Thyroid gland (tissue), 4 donors: ENCODE measurements at regions not wholly inside any gene's neighbourhood (a gene's known extent, or its start where the extent isn't known, plus 50 kb on each side); places are given as distances from the start of the nearest gene placed in this dataset.

Source experiments
- POLR2A ChIP-seq, 2 donors: fragments of 450-650 bp; IDR thresholded peaks; one replicate each; pipeline ENCODE4 v1.6.1; 2017; ENCODE audit warnings: antibody characterized with exemption in 2 of 2, mild to moderate bottlenecking in 2 of 2, moderate library complexity in 1 of 2
- TF ChIP-seq, protein P1 (sequence below), 6 experiments: fragments of 200-600 bp in 3 of 6; fragments of 450-650 bp in 3 of 6; sonication (generic) in 3 of 6; IDR thresholded peaks; one replicate each; pipeline ENCODE4 v1.5.1; 2016 to 2019; ENCODE audit warnings: antibody characterized with exemption in 6 of 6, mild to moderate bottlenecking in 2 of 6, inconsistent platforms in 1 of 6, moderate library complexity in 1 of 6

DNA sequence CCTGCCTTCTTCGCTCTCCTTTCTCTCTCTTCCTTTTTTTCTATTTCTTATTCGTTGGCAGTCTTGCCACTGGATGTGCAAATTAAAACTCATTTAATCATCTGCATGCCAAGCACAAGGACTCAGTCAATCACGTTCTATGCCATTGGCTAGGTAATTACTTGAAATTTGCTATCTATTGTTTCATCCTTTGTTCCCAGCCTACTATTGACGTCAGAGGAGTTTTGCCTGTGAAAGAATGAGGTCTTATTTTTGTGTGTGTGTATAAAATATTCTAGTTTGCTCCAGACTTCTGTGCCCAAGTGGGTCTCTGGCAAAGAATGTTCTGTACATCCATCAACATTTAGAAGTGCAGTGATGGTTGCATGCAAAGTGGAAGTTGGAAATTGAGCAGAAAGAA, 132.3 kb upstream of the DOK5 start:
- TF ChIP-seq, protein P1, sequence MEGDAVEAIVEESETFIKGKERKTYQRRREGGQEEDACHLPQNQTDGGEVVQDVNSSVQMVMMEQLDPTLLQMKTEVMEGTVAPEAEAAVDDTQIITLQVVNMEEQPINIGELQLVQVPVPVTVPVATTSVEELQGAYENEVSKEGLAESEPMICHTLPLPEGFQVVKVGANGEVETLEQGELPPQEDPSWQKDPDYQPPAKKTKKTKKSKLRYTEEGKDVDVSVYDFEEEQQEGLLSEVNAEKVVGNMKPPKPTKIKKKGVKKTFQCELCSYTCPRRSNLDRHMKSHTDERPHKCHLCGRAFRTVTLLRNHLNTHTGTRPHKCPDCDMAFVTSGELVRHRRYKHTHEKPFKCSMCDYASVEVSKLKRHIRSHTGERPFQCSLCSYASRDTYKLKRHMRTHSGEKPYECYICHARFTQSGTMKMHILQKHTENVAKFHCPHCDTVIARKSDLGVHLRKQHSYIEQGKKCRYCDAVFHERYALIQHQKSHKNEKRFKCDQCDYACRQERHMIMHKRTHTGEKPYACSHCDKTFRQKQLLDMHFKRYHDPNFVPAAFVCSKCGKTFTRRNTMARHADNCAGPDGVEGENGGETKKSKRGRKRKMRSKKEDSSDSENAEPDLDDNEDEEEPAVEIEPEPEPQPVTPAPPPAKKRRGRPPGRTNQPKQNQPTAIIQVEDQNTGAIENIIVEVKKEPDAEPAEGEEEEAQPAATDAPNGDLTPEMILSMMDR (IDR thresholded peaks at IDR 0.05) = no peak
- no peak for TF ChIP-seq POLR2A (IDR thresholded peaks at IDR 0.05)
